ENCODE measurements at regions not wholly inside any gene's neighbourhood (a gene's known extent, or its start where the extent isn't known, plus 50 kb on each side); places are given as distances from the start of the nearest gene placed in this dataset.
"Not testable (repeated sequence)": the region's sequence is repeated elsewhere in the genome, so short reads cannot be mapped to it uniquely, and the experiment has no call there.

DNA sequence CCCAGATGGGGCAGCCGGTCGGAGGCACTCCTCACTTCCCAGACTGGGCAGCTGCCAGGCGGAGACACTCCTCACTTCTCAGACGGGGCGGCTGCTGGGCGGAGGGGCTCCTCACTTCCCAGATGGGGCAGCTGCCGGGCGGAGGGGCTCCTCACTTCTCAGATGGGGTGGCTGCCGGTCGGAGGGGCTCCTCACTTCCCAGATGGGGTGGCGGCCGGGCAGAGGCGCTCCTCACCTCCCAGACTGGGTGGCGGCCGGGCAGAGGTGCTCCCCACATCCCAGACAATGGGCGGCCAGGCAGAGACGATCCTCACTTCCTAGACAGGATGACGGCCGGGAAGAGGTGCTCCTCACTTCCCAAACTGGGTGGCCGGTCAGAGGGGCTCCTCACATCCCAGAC lies 55.2 kb upstream of the DHRS4 start:
- not testable (repeated sequence) for DNase-seq (ENCODE audit: low spot score)

DNA sequence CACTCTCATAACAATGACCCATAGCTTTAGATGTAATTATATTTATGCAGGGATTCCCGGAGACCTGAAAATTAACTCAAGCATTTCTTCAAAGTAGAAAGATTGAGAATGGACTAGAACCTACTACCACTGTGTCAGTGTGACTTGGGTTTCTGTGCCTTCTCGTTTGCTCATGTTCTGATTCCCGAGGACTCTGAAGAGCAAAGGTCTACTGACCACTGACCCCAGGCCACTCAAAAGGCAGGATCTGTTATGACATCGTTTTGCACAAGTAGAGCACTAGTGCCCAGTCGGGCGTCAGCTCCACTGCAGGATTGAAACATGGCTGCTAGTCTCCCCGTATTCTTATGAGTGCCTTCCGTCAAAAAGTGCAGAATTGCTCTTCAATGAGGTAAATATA lies 53.8 kb upstream of the DHRS4 start:
- no peak for DNase-seq (ENCODE audit: low spot score)

- no peak for DNase-seq (ENCODE audit: low spot score)
Observed at GRCh38 chr14:23903442-23903841, 50.1 kb upstream of the DHRS4 start.
